ENCODE measurements at regions not wholly inside any gene's neighbourhood (a gene's known extent, or its start where the extent isn't known, plus 50 kb on each side); places are given as distances from the start of the nearest gene placed in this dataset.

DNA sequence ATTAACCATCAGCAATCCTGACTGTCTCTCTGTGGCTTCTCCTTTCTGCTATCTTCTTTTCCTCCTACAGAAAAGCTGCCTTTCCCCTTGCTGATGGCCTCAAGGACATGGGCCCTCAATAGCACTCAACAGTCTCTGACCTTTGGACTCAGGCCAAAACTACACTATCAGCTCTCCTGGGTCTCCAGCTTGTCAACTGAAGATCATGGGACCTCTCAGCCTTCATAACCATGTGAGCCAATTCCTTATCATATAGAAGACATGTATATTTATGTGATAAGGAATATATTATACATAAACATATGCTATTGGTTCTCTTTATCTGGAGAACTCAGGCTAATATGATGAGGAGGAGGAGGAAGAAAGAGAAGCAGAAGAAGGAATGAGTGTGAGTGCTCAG lies 91.8 kb upstream of the GJB5 start:
- H3K27ac ChIP-seq (ENCODE audit: low read depth in 1 of 2, low read length in 2 of 2): no peak overlapping the region
- H3K36me3 Mint-ChIP-seq: no peaks in the 10 kb centered on the region
- no peak overlapping the region for H3K4me3 Mint-ChIP-seq
- H3K9me3 ChIP-seq (replicated peaks in 1 of 2; ENCODE audit: control insufficient read depth in 1 of 2, insufficient read depth in 1 of 2, low read length in 2 of 2): no peaks in the 10 kb centered on the region
- no peaks in the 10 kb centered on the region for H3K36me3 ChIP-seq (replicated peaks in 1 of 2; ENCODE audit: control insufficient read depth in 1 of 2, insufficient read depth in 2 of 2, low read length in 2 of 2)
- no peaks in the 10 kb centered on the region for H3K4me1 ChIP-seq (ENCODE audit: control insufficient read depth in 1 of 2, insufficient read depth in 2 of 2, low read length in 2 of 2)
- H2AFZ ChIP-seq (ENCODE audit: insufficient read depth, low read depth, low read length, poor library complexity, severe bottlenecking): no peak overlapping the region
- DNase-seq: no peak
- H3K9ac ChIP-seq (ENCODE audit: insufficient read depth, low read length, poor library complexity, severe bottlenecking): no peak overlapping the region
- TF ChIP-seq, protein P1, sequence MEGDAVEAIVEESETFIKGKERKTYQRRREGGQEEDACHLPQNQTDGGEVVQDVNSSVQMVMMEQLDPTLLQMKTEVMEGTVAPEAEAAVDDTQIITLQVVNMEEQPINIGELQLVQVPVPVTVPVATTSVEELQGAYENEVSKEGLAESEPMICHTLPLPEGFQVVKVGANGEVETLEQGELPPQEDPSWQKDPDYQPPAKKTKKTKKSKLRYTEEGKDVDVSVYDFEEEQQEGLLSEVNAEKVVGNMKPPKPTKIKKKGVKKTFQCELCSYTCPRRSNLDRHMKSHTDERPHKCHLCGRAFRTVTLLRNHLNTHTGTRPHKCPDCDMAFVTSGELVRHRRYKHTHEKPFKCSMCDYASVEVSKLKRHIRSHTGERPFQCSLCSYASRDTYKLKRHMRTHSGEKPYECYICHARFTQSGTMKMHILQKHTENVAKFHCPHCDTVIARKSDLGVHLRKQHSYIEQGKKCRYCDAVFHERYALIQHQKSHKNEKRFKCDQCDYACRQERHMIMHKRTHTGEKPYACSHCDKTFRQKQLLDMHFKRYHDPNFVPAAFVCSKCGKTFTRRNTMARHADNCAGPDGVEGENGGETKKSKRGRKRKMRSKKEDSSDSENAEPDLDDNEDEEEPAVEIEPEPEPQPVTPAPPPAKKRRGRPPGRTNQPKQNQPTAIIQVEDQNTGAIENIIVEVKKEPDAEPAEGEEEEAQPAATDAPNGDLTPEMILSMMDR (IDR thresholded peaks at IDR 0.05): no peak
- no peaks in the 10 kb centered on the region for H3K4me1 Mint-ChIP-seq
- H3K27ac Mint-ChIP-seq: no peak overlapping the region
- no peak overlapping the region for H3K4me2 ChIP-seq (replicated peaks; ENCODE audit: extremely low read depth, low read length, poor library complexity, severe bottlenecking)
- H3K9me3 Mint-ChIP-seq: peaks cover 0 to 4% (median 0%) of the 10 kb centered on the region in 7 donors
- peaks cover 5 to 9% (median 5%) of the 10 kb centered on the region in 3 donors for H3K27me3 Mint-ChIP-seq (ENCODE audit: low read depth in 3 of 3)
- H3K4me3 ChIP-seq (replicated peaks in 1 of 3; ENCODE audit: low read depth in 2 of 3, low read length in 3 of 3): no peak overlapping the region
- no peaks in the 10 kb centered on the region for H4K20me1 ChIP-seq (ENCODE audit: insufficient read depth, low read length)
- no peaks in the 10 kb centered on the region for H3K79me2 ChIP-seq (ENCODE audit: insufficient read depth, low read length)
- no peaks in the 10 kb centered on the region for H3K27me3 ChIP-seq (ENCODE audit: control insufficient read depth in 2 of 2, insufficient read depth in 2 of 2, low read length in 2 of 2)
- intact Hi-C loops (cut with micrococcal nuclease): no loop called here

DNA sequence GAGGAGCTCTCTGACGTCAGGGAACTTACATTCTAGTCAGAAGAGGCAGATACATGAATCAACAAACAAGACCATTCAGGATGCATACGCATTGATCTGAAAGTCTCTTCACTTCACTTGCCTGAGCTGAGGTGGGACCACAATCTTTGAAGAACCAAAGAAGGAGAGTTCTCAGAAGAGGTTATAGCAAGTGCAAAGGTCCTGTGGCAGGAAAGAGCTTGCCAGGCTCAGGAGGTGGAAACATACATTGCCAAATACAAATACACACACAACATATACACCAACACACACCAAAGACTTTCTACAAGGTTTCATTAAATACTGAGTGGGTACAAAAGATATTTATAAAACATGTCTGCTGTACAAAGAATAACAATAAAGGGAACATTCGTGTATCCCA lies 86.8 kb upstream of the GJB5 start:
- Histone ChIP-seq H3K4me1 (ENCODE audit: control insufficient read depth in 1 of 2, insufficient read depth in 2 of 2, low read length in 2 of 2) (no peaks in the 10 kb centered on the region), H3K27ac (ENCODE audit: low read depth in 1 of 2, low read length in 2 of 2) (no peak overlapping the region), H2AFZ (ENCODE audit: insufficient read depth, low read depth, low read length, poor library complexity, severe bottlenecking) (no peak overlapping the region), H3K9me3 (replicated peaks in 1 of 2; ENCODE audit: control insufficient read depth in 1 of 2, insufficient read depth in 1 of 2, low read length in 2 of 2) (peaks cover 11 to 16% of the 10 kb centered on the region in 2 donors), H3K27me3 (ENCODE audit: control insufficient read depth in 2 of 2, insufficient read depth in 2 of 2, low read length in 2 of 2) (no peaks in the 10 kb centered on the region), H3K9ac (ENCODE audit: insufficient read depth, low read length, poor library complexity, severe bottlenecking) (no peak overlapping the region), H3K4me3 (replicated peaks in 1 of 3; ENCODE audit: low read depth in 2 of 3, low read length in 3 of 3) (no peak overlapping the region), H3K36me3 (replicated peaks in 1 of 2; ENCODE audit: control insufficient read depth in 1 of 2, insufficient read depth in 2 of 2, low read length in 2 of 2) (no peaks in the 10 kb centered on the region), H3K79me2 (ENCODE audit: insufficient read depth, low read length) (no peaks in the 10 kb centered on the region), H4K20me1 (ENCODE audit: insufficient read depth, low read length) (no peaks in the 10 kb centered on the region), H3K4me2 (replicated peaks; ENCODE audit: extremely low read depth, low read length, poor library complexity, severe bottlenecking) (no peak overlapping the region)
- Mint-ChIP-seq H3K27me3 (ENCODE audit: low read depth in 3 of 3) (peaks cover 1 to 5% (median 4%) of the 10 kb centered on the region in 3 donors), H3K4me3 (no peak overlapping the region), H3K4me1 (no peaks in the 10 kb centered on the region), H3K36me3 (no peaks in the 10 kb centered on the region), H3K9me3 (peaks cover 10 to 20% (median 14%) of the 10 kb centered on the region in 7 donors), H3K27ac (peak overlapping the region in 1 of 7 donors; percentile 15)
- WGBS (ENCODE audit: insufficient coverage): 100% methylated on average over 1 of the region's 3 CpGs
- no peak for DNase-seq
- intact Hi-C loops (cut with micrococcal nuclease): no loop called here
- TF ChIP-seq, protein P1 (IDR thresholded peaks at IDR 0.05): no peak
